GM12878 (cell line): ENCODE measurements at regions not wholly inside any gene's neighbourhood (a gene's known extent, or its start where the extent isn't known, plus 50 kb on each side); places are given as distances from the start of the nearest gene placed in this dataset.
"Not testable (repeated sequence)": the region's sequence is repeated elsewhere in the genome, so short reads cannot be mapped to it uniquely, and the experiment has no call there.

Source experiments
- ZBED1 ChIP-seq: IDR thresholded peaks from 2 replicates; pipeline ENCODE4 v1.6.1; 2016; ENCODE audit warnings: borderline replicate concordance
- ZNF24 ChIP-seq: fragments of 450-650 bp; IDR thresholded peaks from 2 replicates; pipeline ENCODE4 v1.6.1; 2017; ENCODE audit warnings: antibody characterized with exemption, mild to moderate bottlenecking
- TF ChIP-seq, protein P1 (sequence below): IDR thresholded peaks from 2 replicates; pipeline ENCODE4 v1.6.1; 2011; ENCODE audit warnings: low read depth, mild to moderate bottlenecking, low read length, moderate library complexity, borderline replicate concordance; ENCODE audit errors: extremely low read depth

DNA sequence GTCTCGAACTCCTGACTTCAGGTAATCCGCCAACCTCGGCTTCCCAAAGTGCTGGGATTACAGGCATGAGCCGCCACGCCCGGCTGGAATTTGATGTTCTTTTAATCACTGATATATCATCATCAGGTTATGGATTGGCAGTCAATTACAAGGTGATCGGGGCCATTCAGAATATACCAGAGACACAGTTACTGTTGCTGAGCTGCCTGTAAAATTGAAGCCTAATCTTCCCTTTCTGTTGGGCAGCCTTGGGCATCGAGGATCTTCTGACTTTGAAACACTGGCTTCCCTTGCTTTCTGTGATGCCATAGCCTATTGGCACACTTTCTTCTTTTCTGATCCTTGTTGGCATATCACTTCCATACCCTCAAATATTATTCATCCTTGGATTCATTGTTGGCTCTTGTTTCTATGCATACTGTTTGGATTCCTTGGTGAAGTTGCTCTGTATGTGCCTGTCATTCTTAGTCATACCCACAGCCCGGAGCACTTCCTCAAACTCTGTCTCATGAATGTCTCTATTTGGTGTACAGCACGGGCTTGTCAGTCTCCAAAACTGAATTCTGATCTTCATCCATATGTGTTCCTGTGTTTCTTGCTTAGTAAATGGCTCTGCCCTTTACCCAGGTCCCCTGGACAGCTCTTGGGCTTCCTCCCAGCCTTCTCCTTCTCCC, 85.6 kb upstream of the CRYM start:
- TF ChIP-seq ZNF24, ZBED1: not testable (repeated sequence)
- TF ChIP-seq, protein P1, sequence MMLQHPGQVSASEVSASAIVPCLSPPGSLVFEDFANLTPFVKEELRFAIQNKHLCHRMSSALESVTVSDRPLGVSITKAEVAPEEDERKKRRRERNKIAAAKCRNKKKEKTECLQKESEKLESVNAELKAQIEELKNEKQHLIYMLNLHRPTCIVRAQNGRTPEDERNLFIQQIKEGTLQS, result not testable (repeated sequence)
